Uterus (tissue), 2 donors: ENCODE measurements at regions not wholly inside any gene's neighbourhood (a gene's known extent, or its start where the extent isn't known, plus 50 kb on each side); places are given as distances from the start of the nearest gene placed in this dataset.

ENCODE experiments used
- CTCF ChIP-seq, 4 experiments: fragments of 200-600 bp in 2 of 4; fragments of 450-650 bp in 2 of 4; sonication (generic) in 2 of 4; IDR thresholded peaks; one replicate each; pipeline ENCODE4 v1.5.1; 2016 to 2019; ENCODE audit warnings: antibody characterized with exemption in 4 of 4, mild to moderate bottlenecking in 2 of 4, moderate library complexity in 1 of 4
- POLR2A ChIP-seq, 2 donors: fragments of 450-650 bp; IDR thresholded peaks; one replicate each; pipeline ENCODE4 v1.6.1; 2016; ENCODE audit warnings: antibody characterized with exemption in 2 of 2, mild to moderate bottlenecking in 1 of 2, moderate library complexity in 1 of 2

- TF ChIP-seq CTCF (IDR thresholded peaks at IDR 0.05) (no peak), POLR2A (IDR thresholded peaks at IDR 0.05) (no peak)
These were observed 1031.8 kb downstream of the GALC start for GRCh38 chr14:86961106-86961716.
